ENCODE measurements at regions not wholly inside any gene's neighbourhood (a gene's known extent, or its start where the extent isn't known, plus 50 kb on each side); places are given as distances from the start of the nearest gene placed in this dataset.

- no peak for TF ChIP-seq ISL1 (CRISPR knock-in tag; IDR thresholded peaks at IDR 0.05)
- no peak for TF ChIP-seq PATZ1 (CRISPR knock-in tag; IDR thresholded peaks at IDR 0.05; ENCODE audit: borderline replicate concordance)
- no peak for TF ChIP-seq ZNF70 (CRISPR knock-in tag; IDR thresholded peaks at IDR 0.05)
These were observed 1412.7 kb upstream of the IGFBP7 start for GRCh38 chr4:58522765-58523382.

All from SK-N-SH treated with all-trans-retinoic acid at 6 μM for 48 hours (cell line).